OCI-LY3 (cell line): ENCODE measurements at regions not wholly inside any gene's neighbourhood (a gene's known extent, or its start where the extent isn't known, plus 50 kb on each side); places are given as distances from the start of the nearest gene placed in this dataset.

Experiments
- H2AFZ ChIP-seq: fragments of 200-600, 300-600 bp; shearing (Covaris generic); 2 replicates; pipeline ENCODE4 v1.6.0; 2014; ENCODE audit warnings: antibody characterized with exemption, low read depth, low read length
- H3K27ac ChIP-seq: fragments of 200-600, 300-600 bp; sonication (generic); 2 replicates; pipeline ENCODE4 v1.5.1; 2014; ENCODE audit warnings: mild to moderate bottlenecking, low read length, moderate library complexity, mixed read lengths
- H3K27me3 ChIP-seq: fragments of 200-600, 300-600 bp; sonication (generic); 2 replicates; pipeline ENCODE4 v1.6.1; 2014; ENCODE audit warnings: low read depth, low read length, mixed read lengths
- H3K36me3 ChIP-seq: fragments of 200-600, 300-600 bp; sonication (generic); replicated peaks from 2 replicates; pipeline ENCODE3; 2014; ENCODE audit warnings: low read depth, low read length, mixed read lengths
- H3K4me1 ChIP-seq: fragments of 300-600, 200-600 bp; sonication (generic); 2 replicates; pipeline ENCODE4 v1.6.1; 2014; ENCODE audit warnings: low read length, mixed read lengths
- H3K4me2 ChIP-seq: fragments of 200-600, 300-600 bp; sonication (generic); 2 replicates; pipeline ENCODE4 v1.6.1; 2014; ENCODE audit warnings: low read length, mixed read lengths
- H3K4me3 ChIP-seq: fragments of 300-600, 200-600 bp; sonication (generic); 2 replicates; pipeline ENCODE4 v1.5.1; 2014; ENCODE audit warnings: antibody characterized with exemption, mild to moderate bottlenecking, low read length, moderate library complexity
- H3K79me2 ChIP-seq: fragments of 300-600, 200-600 bp; shearing (Covaris generic); 2 replicates; pipeline ENCODE4 v1.6.1; 2014; ENCODE audit warnings: mild to moderate bottlenecking, low read length, mixed read lengths
- H3K9ac ChIP-seq: fragments of 300-600, 200-600 bp; shearing (Covaris generic); 2 replicates; pipeline ENCODE4 v1.6.0; 2014; ENCODE audit warnings: mild to moderate bottlenecking, low read length, moderate library complexity
- H3K9me3 ChIP-seq: fragments of 200-600, 300-600 bp; shearing (Covaris generic); 2 replicates; pipeline ENCODE4 v1.6.1; 2014; ENCODE audit warnings: low read length, mixed read lengths; ENCODE audit not compliant: insufficient read depth
- H4K20me1 ChIP-seq: fragments of 200-600, 300-600 bp; sonication (generic); 2 replicates; pipeline ENCODE4 v1.6.1; 2016; ENCODE audit warnings: low read length, mixed read lengths; ENCODE audit not compliant: insufficient read depth
- CTCF ChIP-seq: fragments of 200-600, 300-600 bp; sonication (generic); IDR thresholded peaks from 2 replicates; pipeline ENCODE4 v1.5.1; 2014; ENCODE audit warnings: antibody characterized with exemption, low read length, low read depth
- EZH2phosphoT487 ChIP-seq: fragments of 200-600 bp; shearing (Covaris generic); IDR thresholded peaks from 2 replicates; pipeline ENCODE4 v1.6.1; 2018; ENCODE audit warnings: antibody characterized with exemption, mixed run types, low read depth

GRCh38 chr14:85798856-85799255 lies 268.9 kb downstream of the FLRT2 start:
- Histone ChIP-seq H3K4me2 (no peak overlapping the region), H2AFZ (no peak overlapping the region), H3K27me3 (no peaks in the 10 kb centered on the region), H3K36me3 (no peaks in the 10 kb centered on the region), H3K4me1 (no peaks in the 10 kb centered on the region), H3K79me2 (no peaks in the 10 kb centered on the region), H3K9ac (no peak overlapping the region), H3K27ac (no peak overlapping the region), H4K20me1 (no peaks in the 10 kb centered on the region), H3K4me3 (no peak overlapping the region), H3K9me3 (no peaks in the 10 kb centered on the region)
- TF ChIP-seq CTCF (no peak), EZH2phosphoT487 (no peak)

DNA sequence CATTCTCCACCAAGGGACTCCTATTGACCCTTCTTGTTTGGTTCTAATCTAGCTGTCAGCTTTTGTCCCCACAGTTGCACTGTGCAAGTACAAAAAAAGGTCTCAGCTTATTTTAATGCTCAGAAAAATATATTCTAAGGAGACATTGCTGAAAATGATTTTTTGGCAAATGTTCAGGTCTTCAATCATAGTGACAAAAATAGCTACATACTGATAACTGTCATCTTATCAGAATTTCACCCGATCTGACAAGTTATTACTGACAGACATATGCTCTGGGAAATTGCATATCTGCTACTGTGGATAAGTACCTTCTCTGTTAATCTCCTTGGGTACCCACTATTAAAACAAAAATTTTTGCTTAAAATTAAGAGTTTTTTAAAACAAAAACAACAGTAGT lies 263.6 kb downstream of the FLRT2 start:
- H3K27me3 ChIP-seq: no peaks in the 10 kb centered on the region
- H3K4me1 ChIP-seq: no peaks in the 10 kb centered on the region
- H3K27ac ChIP-seq: no peak overlapping the region
- no peaks in the 10 kb centered on the region for H3K79me2 ChIP-seq
- H2AFZ ChIP-seq: no peak overlapping the region
- no peaks in the 10 kb centered on the region for H3K36me3 ChIP-seq
- H3K4me3 ChIP-seq: no peak overlapping the region
- TF ChIP-seq EZH2phosphoT487: no peak
- no peak for TF ChIP-seq CTCF
- H3K9me3 ChIP-seq: no peaks in the 10 kb centered on the region
- H3K4me2 ChIP-seq: no peak overlapping the region
- no peaks in the 10 kb centered on the region for H4K20me1 ChIP-seq
- H3K9ac ChIP-seq: no peak overlapping the region

DNA sequence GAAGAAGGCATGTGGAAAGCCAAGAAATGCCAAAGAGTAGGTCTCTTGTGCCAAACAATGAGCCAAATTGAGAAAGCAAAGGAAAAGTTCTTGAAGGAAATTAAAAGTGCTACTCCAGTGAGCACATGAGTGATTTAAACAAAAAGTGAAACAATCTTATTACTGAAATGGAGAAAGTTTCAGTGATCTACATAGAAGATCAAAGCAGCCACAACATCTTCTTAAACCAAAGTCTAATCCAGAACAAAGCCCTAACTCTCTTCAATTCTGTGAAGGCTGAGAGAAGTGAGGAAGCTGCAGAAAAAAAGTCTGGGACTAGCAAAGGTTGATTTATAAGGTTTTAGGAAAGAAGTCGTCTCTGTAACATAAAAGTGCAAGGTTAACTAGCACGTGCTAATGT lies 259.6 kb downstream of the FLRT2 start:
- Histone ChIP-seq H3K27ac (no peak overlapping the region), H3K79me2 (no peaks in the 10 kb centered on the region), H3K4me2 (no peak overlapping the region), H3K36me3 (no peaks in the 10 kb centered on the region), H3K27me3 (no peaks in the 10 kb centered on the region), H3K9ac (no peak overlapping the region), H3K4me3 (no peak overlapping the region), H3K4me1 (no peaks in the 10 kb centered on the region), H3K9me3 (no peaks in the 10 kb centered on the region), H4K20me1 (no peaks in the 10 kb centered on the region), H2AFZ (no peak overlapping the region)
- TF ChIP-seq CTCF (no peak), EZH2phosphoT487 (no peak)

- no peaks in the 10 kb centered on the region for H3K27me3 ChIP-seq
- TF ChIP-seq EZH2phosphoT487 (no peak), CTCF (no peak)
These were observed 258.7 kb downstream of the FLRT2 start for GRCh38 chr14:85788470-85789233.

More at GRCh38 chr14:85788470-85789233, 258.7 kb downstream of the FLRT2 start:
- Histone ChIP-seq H3K4me2 (no peak overlapping the region), H3K9me3 (no peaks in the 10 kb centered on the region), H3K4me3 (no peak overlapping the region), H4K20me1 (no peaks in the 10 kb centered on the region), H3K4me1 (no peaks in the 10 kb centered on the region), H3K36me3 (no peaks in the 10 kb centered on the region), H2AFZ (no peak overlapping the region), H3K27ac (no peak overlapping the region), H3K79me2 (no peaks in the 10 kb centered on the region), H3K9ac (no peak overlapping the region)
